Inferior parietal cortex (tissue), 1 donor: ENCODE measurements at regions not wholly inside any gene's neighbourhood (a gene's known extent, or its start where the extent isn't known, plus 50 kb on each side); places are given as distances from the start of the nearest gene placed in this dataset.
"Not testable (repeated sequence)": the region's sequence is repeated elsewhere in the genome, so short reads cannot be mapped to it uniquely, and the experiment has no call there.

Experiments used
- DNase-seq: peaks from one replicate; pipeline ENCODE4 v3.0.0-alpha.2; 2016; ENCODE audit errors: extremely low spot score

DNA sequence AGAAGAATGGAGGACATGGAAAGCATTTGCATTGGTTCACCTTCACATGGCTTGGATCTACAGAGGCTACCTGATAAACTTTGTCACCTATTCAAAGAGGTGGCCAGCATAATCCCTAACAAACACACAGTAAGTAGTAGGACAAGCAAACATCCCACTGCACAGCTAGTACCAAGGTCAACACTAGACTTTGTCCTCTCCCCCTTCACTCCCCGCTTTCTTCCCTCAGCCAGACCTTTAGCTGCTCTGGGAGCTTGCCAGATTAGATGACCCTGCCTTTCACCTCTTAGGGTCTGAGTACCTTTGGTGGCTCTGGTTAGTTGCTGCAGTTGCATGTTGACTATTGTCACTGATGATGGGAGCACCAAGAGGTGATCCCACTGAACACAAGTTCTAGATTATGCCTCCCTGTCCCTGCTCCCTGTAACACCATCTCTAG, 211.3 kb downstream of the CCDC74A start:
- not testable (repeated sequence) for DNase-seq

GRCh38 chr2:131753640-131754561, 226.2 kb downstream of the CCDC74A start:
- DNase-seq = no peak

- DNase-seq = no peak
Observed at GRCh38 chr2:131754929-131755720, 227.4 kb downstream of the CCDC74A start.

DNA sequence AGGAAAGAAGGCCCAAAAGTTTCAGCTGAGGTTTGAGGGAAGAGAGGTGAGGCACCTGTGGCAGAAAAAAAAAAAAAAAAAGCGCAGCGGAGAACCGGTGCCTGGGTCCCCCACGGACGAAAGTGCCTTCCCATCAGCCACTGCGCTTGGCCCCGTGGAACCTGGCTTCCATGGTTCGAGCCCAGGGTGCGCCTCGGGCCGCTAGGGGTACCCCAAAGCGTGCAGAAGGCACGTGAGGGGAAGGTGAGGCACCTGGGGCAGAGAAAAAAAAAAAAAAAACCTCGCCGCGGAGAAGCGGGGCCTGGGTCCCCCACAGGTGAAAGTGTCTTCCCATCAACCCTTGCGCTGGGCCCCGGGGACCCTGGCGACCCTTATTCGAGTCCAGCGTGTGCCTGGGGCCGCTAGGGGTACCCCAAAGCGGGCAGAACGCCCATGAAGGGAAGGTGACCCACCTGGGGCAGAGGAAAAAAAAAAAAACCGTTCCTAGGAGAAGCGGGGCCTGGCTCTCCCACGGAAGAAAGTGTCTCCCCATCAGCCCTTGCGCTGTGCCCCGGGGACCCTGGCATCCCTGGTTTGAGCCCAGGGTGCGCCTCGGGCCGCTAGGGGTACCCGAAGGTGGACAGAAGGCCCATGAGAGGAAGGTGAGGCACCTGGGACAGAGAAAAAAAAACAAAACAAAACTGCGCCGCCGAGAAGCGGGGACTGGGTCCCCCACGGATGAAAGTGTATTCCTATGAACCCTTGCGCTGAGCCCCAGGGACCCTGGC, 228.6 kb downstream of the CCDC74A start:
- DNase-seq = no peak

- DNase-seq = not testable (repeated sequence)
Observed at GRCh38 chr2:131758941-131759340, 231.3 kb downstream of the CCDC74A start.

- not testable (repeated sequence) for DNase-seq
Observed at GRCh38 chr2:131774955-131775555, 247.4 kb downstream of the CCDC74A start.

DNA sequence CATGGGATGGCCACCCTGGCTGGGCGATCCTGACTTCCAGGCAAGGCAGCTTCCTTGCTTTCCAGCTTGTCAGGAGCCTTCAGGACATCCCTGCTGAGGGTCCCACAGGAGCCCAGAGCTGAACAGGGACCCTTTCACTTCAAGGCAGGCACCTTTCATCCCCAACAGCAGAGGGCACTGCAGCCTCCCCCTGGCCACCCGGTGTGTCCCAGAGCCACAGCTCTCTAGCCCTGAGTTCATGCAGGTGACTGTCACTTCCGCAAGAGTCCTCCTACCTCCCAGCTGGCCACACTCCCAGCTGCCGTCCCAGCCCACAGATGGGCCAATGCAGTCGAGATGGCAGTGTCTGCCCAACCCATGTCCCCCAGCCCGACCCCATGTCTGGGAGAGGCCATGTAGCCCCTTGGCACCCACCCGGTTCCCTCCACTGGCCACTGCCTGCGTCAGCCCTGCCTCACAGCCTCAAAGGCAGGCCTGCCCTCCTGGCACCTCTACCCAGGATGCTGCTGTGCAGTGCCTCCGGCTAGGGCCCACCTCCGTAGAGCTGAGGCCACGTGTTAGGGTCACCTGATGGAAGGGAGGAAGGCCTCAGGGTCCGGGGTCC, 248.3 kb downstream of the CCDC74A start:
- DNase-seq = not testable (repeated sequence)

DNA sequence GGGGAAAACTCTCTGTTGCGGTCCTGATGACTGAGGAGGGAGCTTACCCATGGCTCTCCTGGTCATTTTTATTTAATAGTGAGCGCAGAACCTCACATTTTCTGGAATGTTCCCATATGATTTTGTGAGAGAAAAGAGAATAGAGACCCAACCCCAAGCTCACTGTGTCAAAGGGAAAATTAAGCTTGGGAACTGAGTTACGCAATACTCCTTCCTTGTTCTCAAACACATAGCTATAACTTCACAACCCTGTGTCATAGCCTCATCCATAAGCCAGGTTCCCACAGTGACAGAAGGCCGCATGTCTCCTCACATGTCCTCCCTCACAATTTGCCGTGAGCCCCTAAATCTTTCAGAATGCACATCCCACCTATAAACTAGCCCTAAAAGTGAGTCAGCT, 252.8 kb downstream of the CCDC74A start:
- DNase-seq = not testable (repeated sequence)

- no peak for DNase-seq
Observed at GRCh38 chr2:131801210-131801744, 273.6 kb downstream of the CCDC74A start.

GRCh38 chr2:131801745-131802350, 274.2 kb downstream of the CCDC74A start:
- DNase-seq = peak; percentile 14

- peak; percentile 12 for DNase-seq
Observed at GRCh38 chr2:131802351-131802836, 274.7 kb downstream of the CCDC74A start.

DNA sequence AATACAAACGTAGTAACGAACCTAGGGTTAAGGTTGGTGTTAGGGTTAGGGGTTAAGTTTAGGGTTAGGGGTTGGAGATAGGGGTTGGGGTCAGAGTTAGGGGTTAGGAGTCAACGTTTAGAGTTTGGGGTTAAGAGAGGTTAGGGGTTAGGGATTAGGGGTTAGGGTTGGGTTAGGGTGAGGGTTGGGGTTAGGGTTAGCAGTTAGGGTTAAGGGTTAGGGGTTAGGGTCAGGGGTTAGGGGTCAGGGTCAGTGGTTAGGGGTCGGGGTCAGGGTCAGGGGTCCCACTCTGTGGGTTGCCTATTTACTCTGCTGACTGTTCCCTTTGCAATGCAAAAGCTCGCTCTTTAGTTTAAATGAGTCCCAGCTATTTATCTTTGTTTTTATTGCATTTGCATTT, 275.5 kb downstream of the CCDC74A start:
- not testable (repeated sequence) for DNase-seq

- not testable (repeated sequence) for DNase-seq
Observed at GRCh38 chr2:131812605-131813004, 284.9 kb downstream of the CCDC74A start.

DNA sequence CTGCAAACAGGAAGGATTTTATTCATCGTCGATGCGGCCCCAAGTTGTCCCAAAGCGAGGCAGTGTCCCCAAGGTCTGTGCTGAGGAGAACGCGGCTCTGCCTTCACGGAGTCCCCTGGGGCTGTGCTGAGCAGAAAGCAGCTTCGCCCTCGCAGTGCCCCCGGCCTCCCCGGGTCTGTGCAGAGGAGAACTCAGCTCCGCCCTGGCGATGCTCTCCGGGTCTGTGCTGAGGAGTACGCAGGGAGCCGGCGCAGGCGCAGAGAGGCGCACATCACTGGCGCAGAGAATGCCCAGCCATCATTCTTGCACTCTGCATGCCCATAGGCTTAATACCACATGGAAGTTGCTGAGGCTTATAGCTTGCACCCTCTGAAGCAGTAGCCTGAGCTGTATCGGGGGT, 285.7 kb downstream of the CCDC74A start:
- not testable (repeated sequence) for DNase-seq

DNA sequence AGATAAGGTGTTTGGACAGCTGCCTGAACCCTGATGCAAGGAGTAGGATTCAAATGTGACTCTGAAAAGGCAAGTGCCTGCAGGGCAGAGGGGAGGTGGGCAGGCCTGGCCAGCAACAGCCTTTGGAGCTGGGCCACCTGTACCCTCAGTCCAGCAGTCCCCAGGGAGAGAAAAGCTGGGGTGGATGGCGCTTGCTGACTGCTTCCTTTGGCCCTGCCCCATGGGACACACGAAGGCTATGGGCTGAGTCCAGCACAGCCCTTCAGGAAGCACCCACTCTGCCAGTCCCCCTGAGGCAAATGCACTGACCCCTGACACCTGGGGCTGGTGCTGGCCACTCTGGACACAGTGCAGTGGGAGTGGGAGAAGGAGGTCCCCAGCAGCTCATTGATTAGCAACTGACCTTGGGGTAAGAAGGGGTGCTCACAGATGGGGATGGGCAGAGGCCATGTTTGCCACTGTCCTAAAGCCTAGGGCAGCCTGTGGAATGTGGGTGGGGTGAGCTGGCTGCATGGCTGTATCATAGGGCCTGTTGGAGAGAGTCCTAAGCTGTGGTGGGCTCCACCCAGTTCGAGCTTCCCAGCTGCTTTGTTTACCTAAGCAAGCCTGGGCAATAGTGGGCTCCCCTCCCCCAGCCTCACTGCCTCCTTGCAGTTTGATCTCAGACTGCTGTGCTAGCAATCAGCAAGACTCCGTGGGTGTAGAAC, 290.7 kb downstream of the CCDC74A start:
- DNase-seq = not testable (repeated sequence)

GRCh38 chr2:131822237-131822721, 294.6 kb downstream of the CCDC74A start:
- not testable (repeated sequence) for DNase-seq

- DNase-seq = not testable (repeated sequence)
Observed at GRCh38 chr2:131823058-131823457, 295.4 kb downstream of the CCDC74A start.

GRCh38 chr2:131824986-131825385, 297.3 kb downstream of the CCDC74A start:
- not testable (repeated sequence) for DNase-seq
